Central memory CD8-positive, alpha-beta T cell (primary cell): ENCODE measurements at regions not wholly inside any gene's neighbourhood (a gene's known extent, or its start where the extent isn't known, plus 50 kb on each side); places are given as distances from the start of the nearest gene placed in this dataset.

Experiments
- ATAC-seq: fragments of 150-1000 bp; cut with Tn5 transposase; replicated peaks from 2 replicates; pipeline ENCODE4 v1.10.0; 2022; ENCODE audit warnings: mild to moderate bottlenecking, moderate FRiP score, moderate number of reproducible peaks; ENCODE audit not compliant: poor library complexity, severe bottlenecking; ENCODE audit errors: extremely low read depth
- DNase-seq, 2 donors: peaks; one replicate each; pipeline ENCODE4 v3.0.0; 2021; ENCODE audit warnings: low spot score in 2 of 2
- H3K27ac Mint-ChIP-seq: one replicate; pipeline ENCODE4 v1.8.0; 2022; ENCODE audit warnings: low read depth, mild to moderate bottlenecking, moderate library complexity, mixed read lengths
- H3K27me3 Mint-ChIP-seq: one replicate; pipeline ENCODE4 v1.8.0; 2022; ENCODE audit warnings: mixed read lengths
- H3K36me3 Mint-ChIP-seq: one replicate; pipeline ENCODE4 v1.8.0; 2022; ENCODE audit warnings: mild to moderate bottlenecking, moderate library complexity, mixed read lengths; ENCODE audit not compliant: insufficient read depth
- H3K4me1 Mint-ChIP-seq: one replicate; pipeline ENCODE4 v1.8.0; 2022; ENCODE audit warnings: mixed read lengths
- H3K4me3 Mint-ChIP-seq: one replicate; pipeline ENCODE4 v1.8.0; 2022; ENCODE audit warnings: mild to moderate bottlenecking, moderate library complexity, mixed read lengths
- H3K9me3 Mint-ChIP-seq: one replicate; pipeline ENCODE4 v1.8.0; 2022; ENCODE audit warnings: mixed read lengths

GRCh38 chr6:142566628-142567396, 265.0 kb downstream of the ADGRG6 start:
- no peak overlapping the region for H3K4me3 Mint-ChIP-seq
- H3K27ac Mint-ChIP-seq: no peak overlapping the region
- H3K36me3 Mint-ChIP-seq: no peaks in the 10 kb centered on the region
- H3K4me1 Mint-ChIP-seq: peaks cover 11% of the 10 kb centered on the region
- no peak for ATAC-seq
- H3K27me3 Mint-ChIP-seq: no peaks in the 10 kb centered on the region
- peak; percentile 13 to 28 for DNase-seq
- H3K9me3 Mint-ChIP-seq: no peaks in the 10 kb centered on the region

- H3K9me3 Mint-ChIP-seq: no peaks in the 10 kb centered on the region
- no peaks in the 10 kb centered on the region for H3K36me3 Mint-ChIP-seq
- peaks cover 11% of the 10 kb centered on the region for H3K4me1 Mint-ChIP-seq
- ATAC-seq (no peak), DNase-seq (no peak)
- no peak overlapping the region for H3K4me3 Mint-ChIP-seq
- no peak overlapping the region for H3K27ac Mint-ChIP-seq
- H3K27me3 Mint-ChIP-seq: peaks cover under 1% of the 10 kb centered on the region
These were observed 265.7 kb downstream of the ADGRG6 start for GRCh38 chr6:142567461-142567860.

GRCh38 chr6:142568857-142569597, 267.2 kb downstream of the ADGRG6 start:
- no peaks in the 10 kb centered on the region for H3K9me3 Mint-ChIP-seq
- no peaks in the 10 kb centered on the region for H3K36me3 Mint-ChIP-seq
- no peak overlapping the region for H3K27ac Mint-ChIP-seq
- no peak overlapping the region for H3K4me3 Mint-ChIP-seq
- peaks cover 14% of the 10 kb centered on the region for H3K27me3 Mint-ChIP-seq
- no peak for DNase-seq
- no peak for ATAC-seq
- H3K4me1 Mint-ChIP-seq: peaks cover 11% of the 10 kb centered on the region

- ATAC-seq: no peak
These were observed 267.9 kb downstream of the ADGRG6 start for GRCh38 chr6:142569676-142570075.

GRCh38 chr6:142570221-142570671, 268.4 kb downstream of the ADGRG6 start:
- peaks cover 11% of the 10 kb centered on the region for H3K4me1 Mint-ChIP-seq
- no peak overlapping the region for H3K27ac Mint-ChIP-seq

More at GRCh38 chr6:142569676-142570075, 267.9 kb downstream of the ADGRG6 start:
- DNase-seq: no peak
- peaks cover 20% of the 10 kb centered on the region for H3K27me3 Mint-ChIP-seq
- no peak overlapping the region for H3K27ac Mint-ChIP-seq
- peaks cover 4% of the 10 kb centered on the region for H3K9me3 Mint-ChIP-seq
- H3K4me1 Mint-ChIP-seq: peaks cover 11% of the 10 kb centered on the region
- no peaks in the 10 kb centered on the region for H3K36me3 Mint-ChIP-seq
- no peak overlapping the region for H3K4me3 Mint-ChIP-seq

GRCh38 chr6:142592876-142593275, 291.1 kb downstream of the ADGRG6 start:
- H3K36me3 Mint-ChIP-seq: no peaks in the 10 kb centered on the region
- H3K27ac Mint-ChIP-seq: no peak overlapping the region
- ATAC-seq: no peak
- no peaks in the 10 kb centered on the region for H3K4me1 Mint-ChIP-seq
- no peak overlapping the region for H3K4me3 Mint-ChIP-seq
- DNase-seq: no peak
- peaks cover 32% of the 10 kb centered on the region for H3K27me3 Mint-ChIP-seq
- H3K9me3 Mint-ChIP-seq: peaks cover 4% of the 10 kb centered on the region

More at GRCh38 chr6:142570221-142570671, 268.4 kb downstream of the ADGRG6 start:
- no peak for ATAC-seq
- no peak for DNase-seq
- Mint-ChIP-seq H3K4me3 (no peak overlapping the region), H3K27me3 (peaks cover 24% of the 10 kb centered on the region), H3K9me3 (peaks cover 5% of the 10 kb centered on the region), H3K36me3 (no peaks in the 10 kb centered on the region)

GRCh38 chr6:142597836-142598235, 296.0 kb downstream of the ADGRG6 start:
- Mint-ChIP-seq H3K36me3 (no peaks in the 10 kb centered on the region), H3K4me1 (no peaks in the 10 kb centered on the region), H3K27ac (no peak overlapping the region), H3K4me3 (no peak overlapping the region), H3K27me3 (peaks cover 38% of the 10 kb centered on the region), H3K9me3 (no peaks in the 10 kb centered on the region)
- ATAC-seq: no peak
- no peak for DNase-seq

GRCh38 chr6:142601427-142601826, 299.6 kb downstream of the ADGRG6 start:
- H3K4me1 Mint-ChIP-seq: no peaks in the 10 kb centered on the region
- H3K4me3 Mint-ChIP-seq: no peak overlapping the region
- DNase-seq: no peak
- H3K9me3 Mint-ChIP-seq: no peaks in the 10 kb centered on the region
- H3K27me3 Mint-ChIP-seq: peaks cover 40% of the 10 kb centered on the region
- no peak overlapping the region for H3K27ac Mint-ChIP-seq
- no peak for ATAC-seq
- H3K36me3 Mint-ChIP-seq: no peaks in the 10 kb centered on the region

- Mint-ChIP-seq H3K4me1 (no peaks in the 10 kb centered on the region), H3K4me3 (no peak overlapping the region), H3K27ac (no peak overlapping the region), H3K27me3 (peaks cover 33% of the 10 kb centered on the region), H3K36me3 (no peaks in the 10 kb centered on the region), H3K9me3 (no peaks in the 10 kb centered on the region)
- DNase-seq: no peak
- ATAC-seq: no peak
These were observed 301.2 kb downstream of the ADGRG6 start for GRCh38 chr6:142602972-142603371.

GRCh38 chr6:142605922-142606485, 304.2 kb downstream of the ADGRG6 start:
- no peaks in the 10 kb centered on the region for H3K9me3 Mint-ChIP-seq
- DNase-seq (no peak), ATAC-seq (no peak)
- peaks cover 41% of the 10 kb centered on the region for H3K27me3 Mint-ChIP-seq
- no peaks in the 10 kb centered on the region for H3K4me1 Mint-ChIP-seq
- no peaks in the 10 kb centered on the region for H3K36me3 Mint-ChIP-seq
- no peak overlapping the region for H3K4me3 Mint-ChIP-seq
- no peak overlapping the region for H3K27ac Mint-ChIP-seq

GRCh38 chr6:142612956-142613355, 311.1 kb downstream of the ADGRG6 start:
- ATAC-seq (no peak), DNase-seq (no peak)
- Mint-ChIP-seq H3K4me3 (no peak overlapping the region), H3K27ac (no peak overlapping the region), H3K4me1 (no peaks in the 10 kb centered on the region), H3K36me3 (no peaks in the 10 kb centered on the region), H3K27me3 (peaks cover 27% of the 10 kb centered on the region), H3K9me3 (no peaks in the 10 kb centered on the region)

GRCh38 chr6:142613981-142614380, 312.2 kb downstream of the ADGRG6 start:
- Mint-ChIP-seq H3K4me1 (no peaks in the 10 kb centered on the region), H3K36me3 (no peaks in the 10 kb centered on the region), H3K4me3 (no peak overlapping the region), H3K27me3 (peaks cover 24% of the 10 kb centered on the region), H3K27ac (no peak overlapping the region), H3K9me3 (no peaks in the 10 kb centered on the region)
- DNase-seq (no peak), ATAC-seq (no peak)
